Esophagus muscularis mucosa (tissue), 4 donors: ENCODE measurements at regions not wholly inside any gene's neighbourhood (a gene's known extent, or its start where the extent isn't known, plus 50 kb on each side); places are given as distances from the start of the nearest gene placed in this dataset.

Experiments
- CTCF ChIP-seq, 3 experiments: fragments of 200-600 bp in 2 of 3; fragments of 450-650 bp in 1 of 3; sonication (generic) in 2 of 3; IDR thresholded peaks; one replicate each; pipeline ENCODE4 v1.5.1; 2017 to 2019; ENCODE audit warnings: antibody characterized with exemption in 3 of 3, mild to moderate bottlenecking in 2 of 3, moderate library complexity in 1 of 3
- EP300 ChIP-seq: sonication (generic); formaldehyde crosslinking; IDR thresholded peaks from one replicate; pipeline ENCODE4 v1.6.1; 2017; ENCODE audit warnings: antibody characterized with exemption
- POLR2A ChIP-seq: fragments of 450-650 bp; IDR thresholded peaks from one replicate; pipeline ENCODE4 v1.6.1; 2017; ENCODE audit warnings: antibody characterized with exemption, moderate library complexity, mild to moderate bottlenecking, low read depth

DNA sequence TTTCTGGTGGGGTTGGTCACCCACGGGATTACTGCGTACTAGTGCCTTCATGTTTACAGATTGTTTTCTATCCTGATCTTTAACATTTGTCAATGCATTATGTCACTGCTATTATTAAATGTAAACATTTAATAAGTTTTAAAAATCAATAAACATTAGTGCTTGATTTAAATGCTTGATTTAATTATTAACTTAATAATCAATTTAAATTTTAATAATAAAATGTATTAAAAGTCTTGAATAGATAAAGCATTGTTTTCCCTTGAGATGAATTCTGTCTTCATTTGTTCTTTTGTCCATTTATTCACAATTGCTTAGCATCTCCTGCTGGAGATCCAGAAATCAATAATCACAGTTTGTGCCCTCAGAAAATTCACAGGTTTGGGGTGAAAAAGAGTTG is 201.8 kb upstream of the HDAC9 start:
- no peak for TF ChIP-seq CTCF (IDR thresholded peaks at IDR 0.05)
- TF ChIP-seq POLR2A: no peak
- TF ChIP-seq EP300: no peak
